ENCODE measurements at regions not wholly inside any gene's neighbourhood (a gene's known extent, or its start where the extent isn't known, plus 50 kb on each side); places are given as distances from the start of the nearest gene placed in this dataset.

DNA sequence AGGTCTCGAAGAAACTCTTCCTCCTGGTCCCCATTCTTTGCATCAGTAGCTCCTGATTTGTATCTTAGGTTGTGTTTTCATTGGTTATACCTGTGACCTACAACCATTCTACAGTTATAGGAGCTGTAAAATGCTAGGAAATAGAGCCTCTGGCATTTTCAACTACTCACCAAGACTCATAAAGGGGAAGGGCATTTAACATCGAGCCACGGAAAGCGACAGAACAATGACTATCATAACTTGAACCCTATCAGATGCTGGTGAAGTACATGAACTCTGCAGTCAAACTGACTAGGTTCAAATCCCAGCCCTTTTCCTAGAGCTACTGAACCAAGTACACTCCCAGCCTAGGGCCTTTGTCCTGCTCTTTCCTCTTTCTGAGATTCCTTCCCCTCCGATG lies 588.0 kb downstream of the SOX6 start:
- TF ChIP-seq, protein P1, sequence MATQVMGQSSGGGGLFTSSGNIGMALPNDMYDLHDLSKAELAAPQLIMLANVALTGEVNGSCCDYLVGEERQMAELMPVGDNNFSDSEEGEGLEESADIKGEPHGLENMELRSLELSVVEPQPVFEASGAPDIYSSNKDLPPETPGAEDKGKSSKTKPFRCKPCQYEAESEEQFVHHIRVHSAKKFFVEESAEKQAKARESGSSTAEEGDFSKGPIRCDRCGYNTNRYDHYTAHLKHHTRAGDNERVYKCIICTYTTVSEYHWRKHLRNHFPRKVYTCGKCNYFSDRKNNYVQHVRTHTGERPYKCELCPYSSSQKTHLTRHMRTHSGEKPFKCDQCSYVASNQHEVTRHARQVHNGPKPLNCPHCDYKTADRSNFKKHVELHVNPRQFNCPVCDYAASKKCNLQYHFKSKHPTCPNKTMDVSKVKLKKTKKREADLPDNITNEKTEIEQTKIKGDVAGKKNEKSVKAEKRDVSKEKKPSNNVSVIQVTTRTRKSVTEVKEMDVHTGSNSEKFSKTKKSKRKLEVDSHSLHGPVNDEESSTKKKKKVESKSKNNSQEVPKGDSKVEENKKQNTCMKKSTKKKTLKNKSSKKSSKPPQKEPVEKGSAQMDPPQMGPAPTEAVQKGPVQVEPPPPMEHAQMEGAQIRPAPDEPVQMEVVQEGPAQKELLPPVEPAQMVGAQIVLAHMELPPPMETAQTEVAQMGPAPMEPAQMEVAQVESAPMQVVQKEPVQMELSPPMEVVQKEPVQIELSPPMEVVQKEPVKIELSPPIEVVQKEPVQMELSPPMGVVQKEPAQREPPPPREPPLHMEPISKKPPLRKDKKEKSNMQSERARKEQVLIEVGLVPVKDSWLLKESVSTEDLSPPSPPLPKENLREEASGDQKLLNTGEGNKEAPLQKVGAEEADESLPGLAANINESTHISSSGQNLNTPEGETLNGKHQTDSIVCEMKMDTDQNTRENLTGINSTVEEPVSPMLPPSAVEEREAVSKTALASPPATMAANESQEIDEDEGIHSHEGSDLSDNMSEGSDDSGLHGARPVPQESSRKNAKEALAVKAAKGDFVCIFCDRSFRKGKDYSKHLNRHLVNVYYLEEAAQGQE (IDR thresholded peaks at IDR 0.05; ENCODE audit: insufficient read depth in 1 of 2, low read depth in 2 of 2, low read length in 2 of 2): no peak
- TF ChIP-seq POLR2AphosphoS5 (IDR thresholded peaks at IDR 0.05; ENCODE audit: low read depth, low read length): no peak
- no peak for TF ChIP-seq TAF1 (IDR thresholded peaks at IDR 0.05; ENCODE audit: borderline replicate concordance, insufficient read depth, low read length)
- no peak for TF ChIP-seq SIN3A (IDR thresholded peaks at IDR 0.05; ENCODE audit: borderline replicate concordance, insufficient read depth, low read length)
